DOHH2 (cell line): ENCODE measurements at regions not wholly inside any gene's neighbourhood (a gene's known extent, or its start where the extent isn't known, plus 50 kb on each side); places are given as distances from the start of the nearest gene placed in this dataset.

Experiments
- H3F3A ChIP-seq: fragments of 200-600 bp; sonication (generic), shearing (Covaris generic); 2 replicates; pipeline ENCODE4 v1.6.0; 2016; ENCODE audit warnings: antibody characterized with exemption, mild to moderate bottlenecking; ENCODE audit not compliant: control insufficient read depth, insufficient read depth
- H3K27ac ChIP-seq: fragments of 200-600 bp; sonication (generic); 2 replicates; pipeline ENCODE4 v1.5.1; 2014; ENCODE audit warnings: low read depth, mild to moderate bottlenecking, low read length, moderate library complexity
- H3K27me3 ChIP-seq: fragments of 200-600 bp; sonication (generic); 2 replicates; pipeline ENCODE4 v1.6.1; 2014; ENCODE audit warnings: mild to moderate bottlenecking, low read length, mixed read lengths; ENCODE audit not compliant: control insufficient read depth
- H3K36me3 ChIP-seq: fragments of 200-600 bp; sonication (generic); 2 replicates; pipeline ENCODE4 v1.6.1; 2014; ENCODE audit warnings: mild to moderate bottlenecking, low read length, moderate library complexity, mixed read lengths; ENCODE audit not compliant: control insufficient read depth
- H3K4me1 ChIP-seq: fragments of 200-600 bp; sonication (generic); 2 replicates; pipeline ENCODE4 v1.6.1; 2014; ENCODE audit warnings: mild to moderate bottlenecking, low read length, mixed read lengths; ENCODE audit not compliant: control insufficient read depth
- H3K4me2 ChIP-seq: fragments of 200-600 bp; sonication (generic); 2 replicates; pipeline ENCODE4 v1.6.0; 2014; ENCODE audit warnings: mild to moderate bottlenecking, low read length, moderate library complexity
- H3K4me3 ChIP-seq: fragments of 200-600 bp; sonication (generic); 2 replicates; pipeline ENCODE4 v1.5.1; 2014; ENCODE audit warnings: mild to moderate bottlenecking, low read length, mixed read lengths
- H3K79me2 ChIP-seq: fragments of 200-600 bp; sonication (generic); 2 replicates; pipeline ENCODE4 v1.6.1; 2014; ENCODE audit warnings: mild to moderate bottlenecking, low read length, mixed read lengths; ENCODE audit not compliant: control insufficient read depth
- H3K9me2 ChIP-seq: fragments of 200-600 bp; sonication (generic); replicated peaks from 2 replicates; pipeline ENCODE4 v1.6.1; 2014; ENCODE audit warnings: mild to moderate bottlenecking, low read length, mixed read lengths; ENCODE audit not compliant: control insufficient read depth
- H3K9me3 ChIP-seq: fragments of 200-600 bp; sonication (generic); 2 replicates; pipeline ENCODE4 v1.6.1; 2014; ENCODE audit warnings: antibody characterized with exemption, low read length, mixed read lengths; ENCODE audit not compliant: control insufficient read depth, insufficient read depth
- H4K20me1 ChIP-seq: fragments of 200-600 bp; sonication (generic); 2 replicates; pipeline ENCODE4 v1.6.0; 2014; ENCODE audit warnings: low read depth, mild to moderate bottlenecking, antibody characterized with exemption, low read length, moderate library complexity; ENCODE audit not compliant: control insufficient read depth, insufficient read depth
- CTCF ChIP-seq: fragments of 200-600 bp; sonication (generic); IDR thresholded peaks from one replicate; pipeline ENCODE4 v1.5.1; 2014; ENCODE audit warnings: antibody characterized with exemption, mild to moderate bottlenecking, low read depth, low read length; ENCODE audit not compliant: poor library complexity, severe bottlenecking
- EZH2phosphoT487 ChIP-seq: fragments of 200-600 bp; sonication (generic); IDR thresholded peaks from 2 replicates; pipeline ENCODE4 v1.6.1; 2017; ENCODE audit warnings: borderline replicate concordance, mild to moderate bottlenecking, antibody characterized with exemption, low read length, moderate library complexity, mixed read lengths

GRCh38 chr20:1788044-1788443 lies 107.2 kb upstream of the SIRPA start:
- H3K27me3 ChIP-seq = peaks cover 54% of the 10 kb centered on the region
- H3K79me2 ChIP-seq = no peaks in the 10 kb centered on the region
- no peaks in the 10 kb centered on the region for H3K36me3 ChIP-seq
- H3K4me1 ChIP-seq = no peaks in the 10 kb centered on the region
- no peaks in the 10 kb centered on the region for H3F3A ChIP-seq
- no peaks in the 10 kb centered on the region; the same call in 1 of the 2 replicates for H4K20me1 ChIP-seq
- H3K27ac ChIP-seq = no peak overlapping the region
- H3K4me3 ChIP-seq = no peak overlapping the region
- H3K9me2 ChIP-seq = no peaks in the 10 kb centered on the region
- no peak overlapping the region for H3K4me2 ChIP-seq
- no peak for TF ChIP-seq CTCF
- no peak for TF ChIP-seq EZH2phosphoT487
- no peaks in the 10 kb centered on the region for H3K9me3 ChIP-seq

DNA sequence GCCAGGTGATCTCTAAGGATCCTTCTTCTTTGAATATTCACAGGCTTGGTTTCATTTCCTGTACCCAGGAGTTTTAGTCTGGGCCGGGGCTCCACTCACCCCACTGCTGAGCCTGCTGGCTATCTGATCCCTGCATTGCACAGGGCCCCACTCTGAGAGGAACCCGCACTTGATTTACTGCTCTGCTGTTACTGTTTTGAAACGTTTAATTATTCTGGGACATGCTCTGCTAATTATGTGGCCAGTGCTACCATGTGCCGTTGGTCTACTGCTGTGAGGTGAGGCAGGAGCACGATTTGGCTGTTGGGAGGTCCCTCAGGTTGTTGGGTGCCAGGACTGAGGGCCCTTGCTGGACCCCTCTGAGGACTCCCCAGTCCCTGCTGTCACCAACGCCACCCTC lies 108.7 kb upstream of the SIRPA start:
- TF ChIP-seq EZH2phosphoT487 (no peak), CTCF (no peak)
- H3K4me3 ChIP-seq = no peak overlapping the region
- no peaks in the 10 kb centered on the region for H3K4me1 ChIP-seq
- no peaks in the 10 kb centered on the region for H3F3A ChIP-seq
- H3K9me2 ChIP-seq = no peaks in the 10 kb centered on the region
- no peaks in the 10 kb centered on the region for H3K9me3 ChIP-seq
- H3K79me2 ChIP-seq = no peaks in the 10 kb centered on the region
- H4K20me1 ChIP-seq = no peaks in the 10 kb centered on the region; the same call in 1 of the 2 replicates
- peaks cover 55% of the 10 kb centered on the region for H3K27me3 ChIP-seq
- no peaks in the 10 kb centered on the region for H3K36me3 ChIP-seq
- H3K4me2 ChIP-seq = no peak overlapping the region
- no peak overlapping the region for H3K27ac ChIP-seq

DNA sequence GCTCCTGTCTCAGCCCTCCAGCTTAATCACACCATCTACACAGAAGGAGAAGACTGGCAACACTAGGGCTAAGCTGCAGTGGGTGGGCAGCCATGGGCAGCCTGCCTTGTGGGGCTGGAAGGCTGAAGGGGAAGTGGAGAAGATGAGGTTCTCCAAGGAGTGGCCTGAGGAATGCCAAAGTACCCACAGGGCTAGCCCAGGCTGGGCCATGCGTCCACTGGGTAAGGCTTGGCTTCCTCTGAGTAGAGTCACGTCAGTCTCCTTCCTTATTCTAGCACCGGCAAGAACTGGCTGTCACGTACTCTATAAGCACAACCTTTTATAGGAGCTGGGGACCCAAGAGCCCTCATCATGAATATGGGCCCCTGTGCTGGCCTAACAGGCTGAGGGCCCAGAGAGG lies 110.6 kb upstream of the SIRPA start:
- H4K20me1 ChIP-seq = no peaks in the 10 kb centered on the region; the same call in 1 of the 2 replicates
- no peak overlapping the region for H3K4me2 ChIP-seq
- H3K9me3 ChIP-seq = no peaks in the 10 kb centered on the region
- H3K79me2 ChIP-seq = no peaks in the 10 kb centered on the region
- no peaks in the 10 kb centered on the region for H3K4me1 ChIP-seq
- H3F3A ChIP-seq = no peaks in the 10 kb centered on the region
- no peaks in the 10 kb centered on the region for H3K9me2 ChIP-seq
- H3K27me3 ChIP-seq = peaks cover 65% of the 10 kb centered on the region
- no peak overlapping the region for H3K4me3 ChIP-seq
- TF ChIP-seq EZH2phosphoT487 (no peak), CTCF (no peak)
- H3K27ac ChIP-seq = no peak overlapping the region
- no peaks in the 10 kb centered on the region for H3K36me3 ChIP-seq

DNA sequence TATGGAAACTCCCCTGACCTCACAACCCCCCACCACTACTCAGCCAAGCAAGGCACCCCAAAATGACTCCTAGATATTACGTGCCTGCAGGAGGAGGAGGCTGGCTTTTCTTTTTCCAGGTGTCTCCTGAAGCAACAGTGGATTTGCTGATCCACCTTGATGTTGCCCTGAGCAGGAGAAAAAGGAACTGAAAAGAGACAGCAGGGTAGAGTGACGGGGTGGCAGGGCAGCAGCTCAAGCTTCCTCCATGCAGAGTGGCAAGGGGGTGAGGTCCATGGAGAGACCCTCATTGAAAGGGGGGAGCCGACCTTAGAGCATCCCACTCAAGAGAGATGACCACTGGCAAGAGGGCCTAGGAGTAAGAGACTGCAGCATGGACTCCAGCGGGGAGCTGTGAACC lies 112.0 kb upstream of the SIRPA start:
- no peaks in the 10 kb centered on the region for H3K36me3 ChIP-seq

More for the DNA sequence above, 112.0 kb upstream of the SIRPA start:
- H3K4me2 ChIP-seq = no peak overlapping the region
- peaks cover 64% of the 10 kb centered on the region for H3K27me3 ChIP-seq
- H4K20me1 ChIP-seq = no peaks in the 10 kb centered on the region
- no peaks in the 10 kb centered on the region for H3K9me2 ChIP-seq
- H3K9me3 ChIP-seq = no peaks in the 10 kb centered on the region
- no peaks in the 10 kb centered on the region for H3K4me1 ChIP-seq
- TF ChIP-seq EZH2phosphoT487 = no peak
- no peak for TF ChIP-seq CTCF
- no peak overlapping the region for H3K4me3 ChIP-seq
- H3K79me2 ChIP-seq = no peaks in the 10 kb centered on the region
- no peak overlapping the region for H3K27ac ChIP-seq
- no peaks in the 10 kb centered on the region for H3F3A ChIP-seq
